ENCODE measurements at regions not wholly inside any gene's neighbourhood (a gene's known extent, or its start where the extent isn't known, plus 50 kb on each side); places are given as distances from the start of the nearest gene placed in this dataset.

GRCh38 chr6:145569140-145569539 lies 166.2 kb downstream of the EPM2A start:
- TF ChIP-seq YY1 (IDR thresholded peaks at IDR 0.05; ENCODE audit: insufficient read depth, insufficient read length), result no peak
- TF ChIP-seq SUZ12 (IDR thresholded peaks at IDR 0.05; ENCODE audit: extremely low read depth, insufficient read depth, insufficient read length), result no peak

Data from NT2/D1 (cell line).